Mammary epithelial cell (primary cell): ENCODE measurements at regions not wholly inside any gene's neighbourhood (a gene's known extent, or its start where the extent isn't known, plus 50 kb on each side); places are given as distances from the start of the nearest gene placed in this dataset.

Experiments used
- CTCF ChIP-seq, 2 donors: IDR thresholded peaks in 1 of 2; conservative IDR thresholded peaks in 1 of 2; 2 replicates each; pipeline ENCODE4 v1.5.1; 2011 to 2012; ENCODE audit warnings: inconsistent platforms in 2 of 2, low read length in 2 of 2, mild to moderate bottlenecking in 2 of 2, control low read depth in 1 of 2, low read depth in 1 of 2; ENCODE audit not compliant: insufficient read depth in 1 of 2; ENCODE audit errors: extremely low read depth in 1 of 2
- EZH2 ChIP-seq: IDR thresholded peaks from 2 replicates; pipeline ENCODE4 v1.6.1; 2012; ENCODE audit warnings: low read length, inconsistent platforms, borderline replicate concordance

GRCh38 chr18:10032331-10033015 lies 118.7 kb downstream of the VAPA start:
- TF ChIP-seq EZH2 (no peak), CTCF (conservative IDR thresholded peaks at IDR 0.05 in 1 of 2, IDR thresholded peaks at IDR 0.05 in 1 of 2; ENCODE audit: extremely low read depth in 1 of 2, insufficient read depth in 1 of 2, low read depth in 1 of 2, low read length in 2 of 2) (no peak)
